CD4-positive, alpha-beta T cell (primary cell): ENCODE measurements at regions not wholly inside any gene's neighbourhood (a gene's known extent, or its start where the extent isn't known, plus 50 kb on each side); places are given as distances from the start of the nearest gene placed in this dataset.

Experiments used
- ATAC-seq: fragments of 200-7000 bp; cut with Tn5 transposase; one replicate; pipeline ENCODE4 v1.10.0; 2022; ENCODE audit warnings: mild to moderate bottlenecking; ENCODE audit not compliant: poor library complexity
- CTCF ChIA-PET: fragments of 350-600 bp; sonication (Branson Sonifier 250); formaldehyde crosslinking; loops from one replicate; lab custom pipeline; 2021; ENCODE audit warnings: antibody characterized with exemption, inconsistent platforms; lab: Charles Lee
- POLR2A ChIA-PET: fragments of 350-600 bp; sonication (Branson Sonifier 250); formaldehyde crosslinking; loops from one replicate; lab custom pipeline; 2021; ENCODE audit warnings: antibody characterized with exemption, inconsistent platforms; lab: Charles Lee
- DNase-seq, 14 experiments: peaks; one replicate each; pipeline ENCODE4 v3.0.0-alpha.2; 2013 to 2020; ENCODE audit warnings: mixed read lengths in 2 of 14
- H3K27ac ChIP-seq, 2 donors: one replicate each; pipeline versions ENCODE4 v1.5.1 to v1.7.0; 2013; ENCODE audit warnings: low read length in 2 of 2, low read depth in 1 of 2, mild to moderate bottlenecking in 1 of 2
- H3K27me3 ChIP-seq, 2 experiments: 1 replicate in 1 of 2; 2 replicates in 1 of 2; pipeline versions ENCODE4 v1.6.1 to v1.7.0; 2013; ENCODE audit warnings: low read length in 2 of 2, control low read depth in 1 of 2, mild to moderate bottlenecking in 1 of 2, moderate library complexity in 1 of 2; ENCODE audit not compliant: insufficient read depth in 2 of 2, control insufficient read depth in 1 of 2
- H3K36me3 ChIP-seq: one replicate; pipeline ENCODE4 v1.6.1; 2013; ENCODE audit warnings: low read length, control low read depth; ENCODE audit not compliant: insufficient read depth
- H3K4me1 ChIP-seq: one replicate; pipeline ENCODE4 v1.6.1; 2013; ENCODE audit warnings: low read length, control low read depth; ENCODE audit not compliant: insufficient read depth
- H3K4me3 ChIP-seq: one replicate; pipeline ENCODE4 v1.5.1; 2013; ENCODE audit warnings: mild to moderate bottlenecking, low read length, moderate library complexity
- H3K9me3 ChIP-seq, 2 experiments: 1 replicate in 1 of 2; 2 replicates in 1 of 2; pipeline versions ENCODE4 v1.6.1 to v1.7.0; 2013; ENCODE audit warnings: low read length in 2 of 2, mild to moderate bottlenecking in 2 of 2, control low read depth in 1 of 2, moderate library complexity in 1 of 2; ENCODE audit not compliant: control insufficient read depth in 1 of 2, insufficient read depth in 1 of 2
- H3K27ac Mint-ChIP-seq: one replicate; pipeline ENCODE4 v1.8.0; 2020; ENCODE audit warnings: mixed read lengths
- H3K27me3 Mint-ChIP-seq: one replicate; pipeline ENCODE4 v1.8.0; 2021; ENCODE audit warnings: mixed read lengths
- H3K36me3 Mint-ChIP-seq: one replicate; pipeline ENCODE4 v1.8.0; 2021; ENCODE audit warnings: low read depth, mixed read lengths
- H3K4me1 Mint-ChIP-seq: one replicate; pipeline ENCODE4 v1.8.0; 2021; ENCODE audit warnings: low read depth, mixed read lengths
- H3K4me3 Mint-ChIP-seq: one replicate; pipeline ENCODE4 v1.8.0; 2020; ENCODE audit warnings: mild to moderate bottlenecking, mixed read lengths
- H3K9me3 Mint-ChIP-seq: one replicate; pipeline ENCODE4 v1.8.0; 2020; ENCODE audit warnings: mixed read lengths
- intact Hi-C, 2 experiments: fragments of 100-400 bp; cut with DNase I in 1 of 2; cut with micrococcal nuclease in 1 of 2; formaldehyde crosslinking; loops; one replicate each; pipeline versions ENCODE4 v1.15.1 to v1.9.0; 2023 to 2025; cut with DNase I, micrococcal nuclease
- TF ChIP-seq, protein P1 (sequence below): fragments of 200-600 bp; IDR thresholded peaks from one replicate; pipeline ENCODE4 v1.8.0; 2022; ENCODE audit warnings: antibody characterized with exemption, mild to moderate bottlenecking

GRCh38 chr3:81013360-81013759 is 748.1 kb downstream of the GBE1 start:
- Histone ChIP-seq H3K4me3 (no peak overlapping the region), H3K36me3 (no peaks in the 10 kb centered on the region), H3K9me3 (peaks cover 0 to 3% of the 10 kb centered on the region in 2 experiments), H3K27me3 (no peaks in the 10 kb centered on the region), H3K27ac (no peak overlapping the region), H3K4me1 (no peaks in the 10 kb centered on the region)
- H3K9me3 Mint-ChIP-seq: peaks cover 17% of the 10 kb centered on the region
- TF ChIP-seq, protein P1, sequence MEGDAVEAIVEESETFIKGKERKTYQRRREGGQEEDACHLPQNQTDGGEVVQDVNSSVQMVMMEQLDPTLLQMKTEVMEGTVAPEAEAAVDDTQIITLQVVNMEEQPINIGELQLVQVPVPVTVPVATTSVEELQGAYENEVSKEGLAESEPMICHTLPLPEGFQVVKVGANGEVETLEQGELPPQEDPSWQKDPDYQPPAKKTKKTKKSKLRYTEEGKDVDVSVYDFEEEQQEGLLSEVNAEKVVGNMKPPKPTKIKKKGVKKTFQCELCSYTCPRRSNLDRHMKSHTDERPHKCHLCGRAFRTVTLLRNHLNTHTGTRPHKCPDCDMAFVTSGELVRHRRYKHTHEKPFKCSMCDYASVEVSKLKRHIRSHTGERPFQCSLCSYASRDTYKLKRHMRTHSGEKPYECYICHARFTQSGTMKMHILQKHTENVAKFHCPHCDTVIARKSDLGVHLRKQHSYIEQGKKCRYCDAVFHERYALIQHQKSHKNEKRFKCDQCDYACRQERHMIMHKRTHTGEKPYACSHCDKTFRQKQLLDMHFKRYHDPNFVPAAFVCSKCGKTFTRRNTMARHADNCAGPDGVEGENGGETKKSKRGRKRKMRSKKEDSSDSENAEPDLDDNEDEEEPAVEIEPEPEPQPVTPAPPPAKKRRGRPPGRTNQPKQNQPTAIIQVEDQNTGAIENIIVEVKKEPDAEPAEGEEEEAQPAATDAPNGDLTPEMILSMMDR: no peak
- no peak overlapping the region for H3K4me3 Mint-ChIP-seq
- H3K36me3 Mint-ChIP-seq: no peaks in the 10 kb centered on the region
- no peaks in the 10 kb centered on the region for H3K4me1 Mint-ChIP-seq
- no peak for DNase-seq
- intact Hi-C loops: no loop called here
- no peak for ATAC-seq
- no peaks in the 10 kb centered on the region for H3K27me3 Mint-ChIP-seq
- H3K27ac Mint-ChIP-seq: no peak overlapping the region
- ChIA-PET CTCF (no interaction called here), POLR2A (no interaction called here)

GRCh38 chr3:81005992-81006391 is 755.5 kb downstream of the GBE1 start:
- no peaks in the 10 kb centered on the region for H3K4me1 Mint-ChIP-seq
- no peak overlapping the region for H3K4me3 Mint-ChIP-seq
- ChIA-PET CTCF (no interaction called here), POLR2A (no interaction called here)
- H3K9me3 Mint-ChIP-seq: peaks cover 9% of the 10 kb centered on the region
- no peaks in the 10 kb centered on the region for H3K36me3 Mint-ChIP-seq
- Histone ChIP-seq H3K36me3 (no peaks in the 10 kb centered on the region), H3K4me3 (no peak overlapping the region), H3K9me3 (no peaks in the 10 kb centered on the region), H3K4me1 (no peaks in the 10 kb centered on the region), H3K27ac (no peak overlapping the region), H3K27me3 (no peaks in the 10 kb centered on the region)
- no peak for ATAC-seq
- TF ChIP-seq, protein P1: no peak
- H3K27me3 Mint-ChIP-seq: no peaks in the 10 kb centered on the region
- DNase-seq: no peak
- H3K27ac Mint-ChIP-seq: no peak overlapping the region
- intact Hi-C loops: no loop called here

- CTCF ChIA-PET: no interaction called here
- H3K4me1 ChIP-seq: no peaks in the 10 kb centered on the region
- H3K36me3 ChIP-seq: no peaks in the 10 kb centered on the region
- Mint-ChIP-seq H3K4me3 (no peak overlapping the region), H3K4me1 (no peaks in the 10 kb centered on the region), H3K27ac (no peak overlapping the region), H3K27me3 (no peaks in the 10 kb centered on the region), H3K36me3 (no peaks in the 10 kb centered on the region), H3K9me3 (peaks cover 11% of the 10 kb centered on the region)
- H3K4me3 ChIP-seq: no peak overlapping the region
- intact Hi-C loops: no loop called here
- no peak overlapping the region for H3K27ac ChIP-seq
- TF ChIP-seq, protein P1: no peak
- DNase-seq (no peak), ATAC-seq (no peak)
- POLR2A ChIA-PET: no interaction called here
- H3K27me3 ChIP-seq: no peaks in the 10 kb centered on the region
- H3K9me3 ChIP-seq: no peaks in the 10 kb centered on the region
These were observed 757.6 kb downstream of the GBE1 start for GRCh38 chr3:81003817-81004216.
